ENCODE measurements at regions not wholly inside any gene's neighbourhood (a gene's known extent, or its start where the extent isn't known, plus 50 kb on each side); places are given as distances from the start of the nearest gene placed in this dataset.
"Not testable (repeated sequence)": the region's sequence is repeated elsewhere in the genome, so short reads cannot be mapped to it uniquely, and the experiment has no call there.

DNA sequence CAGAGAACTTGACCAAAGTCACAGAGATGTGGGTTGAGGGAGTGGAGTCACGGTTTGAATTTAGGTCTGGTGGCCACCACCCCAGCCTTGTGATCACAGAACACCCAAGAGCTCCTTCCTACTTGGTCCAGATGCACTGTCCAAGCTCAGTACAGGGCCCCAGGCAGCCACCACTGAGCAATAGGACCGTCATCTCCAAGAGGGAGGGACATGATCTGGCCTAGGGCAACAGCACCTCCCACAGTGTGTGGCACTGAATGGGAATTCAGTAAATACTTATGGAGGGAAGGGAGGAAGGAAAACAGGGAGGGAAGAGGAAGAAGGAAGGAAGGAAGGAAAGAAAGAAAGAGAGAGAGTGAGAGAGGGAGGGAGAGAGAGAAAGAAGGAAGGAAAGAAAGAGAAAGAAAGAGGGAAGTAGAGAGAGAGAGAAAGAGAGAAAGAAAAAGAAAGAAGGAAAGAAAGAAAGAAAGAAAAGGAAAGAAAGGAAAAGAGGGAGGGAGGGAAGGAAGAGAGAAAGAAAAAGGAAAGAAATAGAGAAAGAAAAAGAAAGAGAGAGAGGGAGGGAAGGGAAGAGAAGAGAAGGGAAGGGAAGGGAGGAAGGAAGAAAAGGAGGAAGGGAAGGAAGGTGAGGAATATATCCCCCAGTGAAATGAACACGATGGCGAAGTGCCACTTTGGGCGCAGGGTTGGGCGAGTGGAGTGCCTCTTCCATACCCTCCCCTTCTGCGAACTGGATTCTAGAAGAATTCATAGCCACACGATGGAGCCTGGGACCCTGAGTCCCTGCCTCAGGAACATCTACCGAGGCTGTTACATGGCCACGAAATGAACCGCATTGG lies 243.7 kb downstream of the TFAP2C start:
- DNase-seq (ENCODE audit: low read depth in 3 of 3): no peak

DNA sequence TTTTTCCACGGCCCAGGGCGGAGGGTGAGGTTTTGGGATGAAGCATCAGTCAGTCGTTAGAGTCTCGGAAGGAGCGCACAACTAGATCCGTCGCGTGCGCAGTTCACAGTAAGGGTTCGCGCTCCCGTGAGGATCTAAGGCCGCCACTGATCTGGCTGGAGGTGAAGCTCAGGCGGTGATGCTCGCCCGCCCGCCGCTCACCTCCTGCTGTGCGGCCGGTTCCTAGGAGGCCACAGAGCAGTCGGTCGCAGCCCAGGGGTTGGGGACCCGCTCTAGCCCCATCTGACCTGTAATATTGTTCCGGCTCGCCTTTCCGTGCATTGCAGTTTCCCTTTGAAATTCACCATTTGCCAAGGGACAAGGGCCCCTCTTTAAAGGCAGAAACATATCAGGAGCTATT lies 244.7 kb downstream of the TFAP2C start:
- DNase-seq (ENCODE audit: low read depth in 3 of 3): no peak

DNA sequence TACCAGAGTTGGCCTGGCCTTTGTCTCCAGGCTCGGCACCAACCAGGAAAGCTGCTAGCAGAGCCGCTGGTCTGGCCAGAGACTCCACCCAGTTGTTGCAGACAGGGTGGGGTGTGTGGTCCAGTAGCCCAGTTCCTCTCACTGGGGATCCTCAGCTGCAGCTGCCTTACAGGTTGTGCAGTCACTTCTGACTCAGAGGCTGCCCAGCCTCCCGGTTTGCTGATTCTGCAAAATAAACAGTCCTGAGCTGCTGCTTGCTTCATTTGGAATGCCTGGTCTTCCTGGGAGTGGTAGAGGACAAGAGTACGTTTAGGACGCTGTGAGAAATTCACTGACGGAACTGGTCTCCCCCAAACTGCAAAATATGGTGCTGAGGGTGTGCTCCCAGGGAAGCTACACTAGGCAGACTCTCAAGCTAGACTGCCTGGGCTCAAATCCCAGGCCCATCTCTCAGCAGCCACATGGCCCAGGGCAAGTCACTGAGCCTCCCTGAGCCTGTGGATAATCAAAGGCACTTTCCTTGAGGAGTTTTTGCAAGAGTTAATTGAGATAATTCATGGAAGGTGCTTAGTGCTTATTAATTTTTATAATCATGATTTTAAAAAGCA lies 246.1 kb downstream of the TFAP2C start:
- DNase-seq (ENCODE audit: low read depth in 3 of 3): no peak

DNA sequence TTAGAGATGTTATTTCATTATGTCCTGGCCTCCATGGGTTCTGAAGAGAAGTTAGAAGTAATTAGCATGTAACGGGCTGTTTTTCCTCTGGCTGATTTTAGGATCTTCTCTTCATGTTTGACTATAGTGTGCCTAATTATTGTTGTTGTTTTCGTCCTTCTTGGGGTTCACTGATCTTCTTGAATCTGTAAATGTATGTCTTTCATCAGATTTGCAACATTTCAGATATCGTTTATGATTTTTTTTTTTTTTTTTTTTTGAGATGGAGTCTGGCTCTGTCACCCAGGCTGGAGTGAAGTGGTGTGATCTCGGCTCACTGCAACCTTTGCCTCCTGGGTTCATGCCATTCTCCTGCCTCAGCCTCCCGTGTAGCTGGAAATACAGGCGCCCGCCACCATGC lies 246.7 kb downstream of the TFAP2C start:
- DNase-seq (ENCODE audit: low read depth in 3 of 3): no peak

DNA sequence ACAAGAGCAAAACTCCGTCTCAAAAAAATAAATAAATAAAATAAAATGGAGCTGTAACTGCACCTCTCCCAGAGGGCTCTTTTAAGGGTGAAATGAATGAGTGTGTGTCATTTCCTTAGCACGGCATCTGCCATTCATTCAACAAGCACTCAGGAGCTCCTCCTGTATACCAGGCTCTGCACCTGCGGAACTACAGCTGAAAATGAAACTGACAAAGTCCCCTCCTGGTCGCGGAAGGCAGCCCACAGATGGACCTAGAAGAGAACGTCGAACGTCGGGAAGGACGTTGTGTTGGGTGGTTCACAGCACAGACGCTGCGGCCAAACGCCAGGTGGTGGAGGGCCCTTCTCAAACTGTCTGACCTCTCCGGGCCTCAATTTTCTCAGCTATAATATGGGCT lies 256.4 kb downstream of the TFAP2C start:
- DNase-seq (ENCODE audit: low read depth in 3 of 3): no peak

DNA sequence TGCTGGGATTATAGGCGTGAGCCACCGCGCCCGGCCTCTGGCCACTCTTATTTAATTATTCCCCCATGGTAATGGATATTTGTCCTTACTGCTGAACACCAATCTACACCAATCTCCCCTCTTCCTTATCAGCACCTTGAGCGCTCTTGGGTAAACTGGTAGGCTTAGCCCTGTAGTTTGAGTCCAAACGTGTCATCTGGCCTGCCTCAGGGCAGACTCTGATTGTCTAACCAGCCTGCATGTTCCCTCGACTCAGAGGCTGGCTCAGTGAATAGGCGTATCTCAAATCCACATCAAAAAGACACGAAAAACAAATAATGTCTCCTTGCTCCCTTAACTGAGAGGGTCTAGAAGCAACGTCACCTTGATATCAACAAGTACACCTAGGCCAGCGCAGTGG lies 260.9 kb downstream of the TFAP2C start:
- DNase-seq (ENCODE audit: low read depth in 3 of 3): no peak

DNA sequence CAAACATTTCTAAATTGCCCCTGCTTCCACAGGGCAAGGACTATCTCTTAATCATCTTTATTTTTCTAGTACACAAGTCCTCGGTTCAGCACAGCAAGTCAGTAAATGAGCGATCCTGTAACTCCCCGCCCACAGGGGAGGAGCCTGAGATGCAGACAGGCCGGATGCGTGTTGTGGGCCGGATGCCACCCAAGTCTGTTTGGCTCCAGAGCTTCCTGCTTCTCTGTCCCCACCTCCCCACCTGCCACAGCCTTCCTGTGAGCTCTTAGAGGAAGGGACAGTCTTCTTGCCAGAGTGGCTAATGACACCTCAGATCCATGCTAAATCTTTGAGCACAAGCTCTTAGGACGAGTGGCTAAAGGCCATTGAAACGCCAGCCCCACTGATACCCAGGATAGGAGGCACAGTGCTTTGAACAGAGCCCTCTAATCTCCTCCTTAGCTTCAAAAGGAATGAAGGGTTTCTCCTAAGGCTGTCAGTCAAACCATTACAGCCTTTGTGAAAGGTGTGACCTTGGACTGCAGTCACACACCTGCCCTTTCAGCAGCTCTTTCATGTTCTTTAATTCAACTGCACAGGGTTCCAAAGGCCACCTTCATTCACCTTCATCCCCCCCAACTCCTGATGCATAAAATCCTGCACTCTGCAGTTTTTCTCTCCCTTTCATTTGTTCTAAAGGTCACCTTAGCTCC lies 264.3 kb downstream of the TFAP2C start:
- peak in 1 of 3 donors; percentile 4 for DNase-seq (ENCODE audit: low read depth in 3 of 3)

DNA sequence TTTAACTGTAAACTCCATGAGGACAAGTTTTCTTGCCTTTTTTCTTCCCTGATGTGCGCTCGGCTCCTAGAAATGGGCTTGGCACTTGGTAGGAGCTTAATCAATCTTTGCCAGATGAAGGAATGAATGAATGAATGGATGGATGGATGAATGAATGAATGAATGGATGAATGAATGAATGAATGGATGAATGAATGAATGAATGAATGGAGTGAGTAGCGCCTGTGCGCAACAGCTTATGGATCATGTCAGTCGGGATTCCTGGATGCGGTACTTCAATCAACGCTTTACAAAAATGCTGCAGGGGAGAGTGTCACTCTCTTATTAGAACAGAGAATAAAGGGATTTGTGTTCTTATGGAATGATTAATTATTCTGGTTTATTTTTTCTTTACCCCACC lies 267.3 kb downstream of the TFAP2C start:
- no peak for DNase-seq (ENCODE audit: low read depth in 3 of 3)

DNA sequence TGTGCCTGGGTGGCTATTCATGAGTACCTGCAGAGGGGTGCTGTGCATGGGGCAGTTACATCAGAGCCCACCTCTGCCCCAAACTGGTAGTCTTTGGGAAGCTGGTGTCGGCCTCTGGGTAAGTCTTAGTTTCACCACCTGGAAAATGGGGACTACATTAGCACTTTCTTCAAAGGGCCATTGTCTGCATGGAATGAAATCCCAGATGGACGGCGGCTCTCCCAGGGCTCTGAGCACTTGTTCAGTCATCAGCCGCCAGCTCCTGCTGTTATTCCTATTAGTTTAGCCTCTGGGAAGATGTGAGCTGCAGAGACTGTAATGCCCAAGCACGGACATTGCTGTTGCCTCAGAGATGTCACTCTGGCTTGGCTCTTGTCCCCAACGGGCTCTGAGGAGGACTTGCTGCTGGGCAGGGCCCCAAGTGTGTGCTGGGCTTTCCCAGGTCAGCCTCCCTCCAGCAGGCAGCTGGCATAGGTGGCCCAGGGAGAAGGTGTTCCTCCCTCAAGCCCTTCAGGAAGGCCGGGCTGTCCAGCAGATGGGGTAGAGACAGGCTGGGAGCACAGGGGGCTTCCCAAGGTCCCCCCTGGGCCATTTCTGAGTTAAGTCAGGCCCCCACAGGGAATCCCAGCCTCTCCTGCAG lies 268.3 kb downstream of the TFAP2C start:
- no peak for DNase-seq (ENCODE audit: low read depth in 3 of 3)

DNA sequence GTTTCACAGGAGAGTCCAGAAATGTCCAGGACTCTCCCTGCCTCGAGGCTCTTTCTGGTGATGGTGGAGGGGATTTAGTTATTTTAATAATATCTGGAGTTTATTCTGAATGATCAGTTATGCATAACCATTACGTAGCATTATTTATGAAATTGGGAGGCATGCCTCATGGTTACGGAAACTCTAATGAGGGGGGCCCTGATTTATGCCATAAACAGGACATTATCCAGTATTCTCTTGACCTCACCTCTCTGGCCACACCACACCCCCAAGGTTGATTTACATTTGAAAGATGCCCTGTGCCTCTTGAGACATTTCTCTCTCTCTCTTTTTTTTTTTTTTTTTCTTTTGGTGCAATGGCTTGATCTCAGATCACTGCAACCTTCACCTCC lies 268.8 kb downstream of the TFAP2C start:
- no peak for DNase-seq (ENCODE audit: low read depth in 3 of 3)

DNA sequence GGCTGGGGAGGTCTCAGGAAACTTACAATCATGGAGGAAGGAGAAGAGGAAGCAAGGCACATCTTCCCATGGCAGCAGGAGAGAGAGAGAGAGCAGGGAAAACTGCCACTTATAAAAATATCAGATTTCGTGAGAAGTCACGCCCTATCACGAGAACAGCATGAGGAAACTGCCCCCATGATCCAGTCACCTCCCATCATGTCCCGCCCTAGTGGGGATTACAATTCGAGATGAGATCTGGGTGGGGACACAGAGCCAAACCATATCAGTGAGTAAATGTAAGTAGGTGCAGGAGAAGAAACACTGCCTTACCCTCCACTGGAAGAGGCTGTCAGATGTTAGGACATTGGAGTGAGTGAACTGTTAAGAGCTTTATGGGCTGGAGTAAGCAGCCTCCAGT lies 270.4 kb downstream of the TFAP2C start:
- DNase-seq (ENCODE audit: low read depth in 3 of 3): no peak

DNA sequence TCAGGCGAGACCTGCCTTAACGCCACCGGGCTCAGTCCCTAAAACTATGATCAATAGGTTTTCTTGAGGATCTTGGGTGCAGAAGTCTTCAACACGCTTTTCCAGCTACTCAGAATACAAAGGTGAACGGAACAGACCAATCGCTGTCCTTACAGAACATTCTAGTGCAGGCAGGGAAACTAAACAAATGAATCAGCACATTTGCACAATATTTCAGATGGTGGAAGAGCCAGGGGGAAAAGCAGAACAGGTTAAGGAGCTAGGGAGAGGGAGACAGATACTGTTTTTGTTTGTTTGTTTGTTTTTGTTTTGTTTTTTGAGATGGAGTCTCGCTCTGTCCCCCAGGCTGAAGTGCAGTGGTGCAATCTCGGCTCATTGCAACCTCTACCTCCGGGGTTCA lies 271.1 kb downstream of the TFAP2C start:
- DNase-seq (ENCODE audit: low read depth in 3 of 3): no peak

DNA sequence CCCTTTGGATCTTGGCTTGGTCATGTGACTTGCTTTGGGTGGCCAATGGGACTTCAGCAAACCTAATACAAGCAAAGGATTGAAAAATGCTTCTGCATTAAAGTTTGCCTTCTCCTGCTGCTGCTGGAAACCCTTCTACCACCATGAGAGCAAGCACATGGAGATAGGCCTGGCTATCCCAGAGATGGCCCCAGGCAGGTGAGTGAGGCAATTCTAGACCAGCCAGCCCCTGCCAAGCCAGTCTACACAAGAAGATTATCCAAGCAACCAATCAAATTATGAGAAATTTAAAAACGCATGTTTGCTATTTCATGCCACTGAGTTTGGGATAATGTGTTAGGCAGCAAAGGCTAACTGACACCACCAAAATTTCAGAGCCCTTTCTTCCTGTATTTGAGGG lies 274.3 kb downstream of the TFAP2C start:
- no peak for DNase-seq (ENCODE audit: low read depth in 3 of 3)

DNA sequence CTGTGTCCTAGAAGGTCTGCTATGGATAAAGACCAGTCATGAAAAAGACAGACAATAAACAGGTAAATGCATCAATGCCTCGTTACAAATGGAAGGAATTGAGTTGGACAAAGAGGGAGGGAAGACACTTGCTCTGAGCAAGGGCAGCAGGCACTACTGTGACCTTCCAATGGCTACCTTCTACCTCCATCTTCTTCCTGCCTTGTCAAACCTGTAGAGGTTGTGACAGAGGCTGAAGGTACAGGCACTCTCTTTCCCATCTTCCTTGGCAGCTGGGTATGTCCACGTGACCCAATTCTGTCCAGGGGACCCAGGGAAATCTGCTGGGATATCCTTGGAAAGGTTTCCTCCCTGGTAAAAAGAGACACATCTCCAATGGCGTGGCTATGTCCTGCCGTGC lies 274.8 kb downstream of the TFAP2C start:
- no peak for DNase-seq (ENCODE audit: low read depth in 3 of 3)

DNA sequence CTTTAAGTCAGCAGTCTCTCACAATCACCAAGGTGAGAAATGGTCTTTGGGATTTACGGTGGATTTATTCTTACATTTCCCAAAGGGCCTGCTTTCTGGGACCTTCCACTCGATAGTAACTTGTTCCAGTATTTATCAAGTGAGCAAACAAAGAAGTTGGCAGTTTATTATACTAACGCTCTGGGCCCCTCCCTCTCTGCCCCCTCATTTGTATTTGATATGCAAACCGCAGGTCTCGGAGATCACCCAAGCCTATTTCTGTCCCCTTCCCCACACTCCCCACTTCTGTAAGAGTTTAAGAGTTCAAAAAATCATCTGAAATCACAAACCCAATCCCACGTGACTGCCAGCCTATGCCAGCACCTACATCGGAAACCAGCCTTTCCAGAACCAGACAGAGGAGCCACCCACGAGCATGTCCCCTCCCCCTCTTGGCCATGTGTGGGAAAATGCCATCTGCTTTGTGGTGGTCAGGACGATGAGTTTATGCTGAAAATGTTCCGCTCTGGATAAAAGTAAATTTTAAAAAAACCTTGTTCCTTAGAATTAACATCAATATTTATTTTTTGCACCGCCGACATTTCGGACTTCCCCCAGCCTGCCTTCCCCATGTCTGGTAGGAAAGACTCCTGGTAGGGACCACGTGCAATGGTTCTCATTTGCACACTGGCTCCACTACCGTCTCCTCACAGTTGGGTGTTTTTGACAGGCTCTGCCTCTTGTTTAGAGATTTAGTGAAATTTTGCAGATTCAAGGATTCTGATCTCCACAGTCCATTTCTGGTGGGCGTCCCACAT lies 281.0 kb downstream of the TFAP2C start:
- no peak for DNase-seq (ENCODE audit: low read depth in 3 of 3)

DNA sequence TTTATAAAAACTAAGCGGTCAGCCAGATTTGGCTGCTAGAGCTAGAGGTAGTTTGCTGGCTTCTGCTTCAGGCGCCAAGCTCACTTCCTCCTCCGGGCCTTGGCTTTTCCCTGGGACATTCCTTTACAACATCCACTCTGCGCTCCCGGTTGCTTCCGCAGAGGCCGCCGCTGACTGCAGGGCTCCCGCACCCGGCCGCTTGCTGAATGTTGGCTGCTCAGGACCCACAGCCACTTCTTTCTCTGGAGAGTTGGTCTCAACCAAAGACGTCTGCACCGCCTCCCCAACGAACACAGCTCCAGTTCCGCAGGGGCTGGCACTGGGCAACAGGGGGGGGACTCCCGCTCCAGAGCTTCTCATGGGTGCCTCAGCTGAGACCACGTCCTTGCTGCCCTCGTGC lies 282.8 kb downstream of the TFAP2C start:
- no peak for DNase-seq (ENCODE audit: low read depth in 3 of 3)

DNA sequence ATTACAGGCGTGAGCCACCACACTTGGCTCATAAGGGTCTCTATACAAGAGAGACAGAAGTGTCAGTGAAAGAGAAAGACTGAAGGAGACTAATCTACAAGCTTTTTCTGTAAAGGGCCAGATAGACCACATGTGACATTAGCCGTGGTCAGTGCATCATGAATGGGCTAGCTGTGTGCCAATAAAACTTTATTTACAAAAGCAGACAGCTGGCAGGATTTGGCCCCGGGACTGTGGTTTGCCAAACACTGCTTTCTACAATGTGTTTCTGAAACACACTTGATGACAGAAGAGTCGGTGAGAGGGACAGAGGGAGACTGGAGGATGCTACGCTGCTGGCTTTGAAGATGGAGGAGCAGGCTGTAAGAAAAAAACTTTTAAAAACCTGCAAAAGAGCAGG lies 285.4 kb downstream of the TFAP2C start:
- no peak for DNase-seq (ENCODE audit: low read depth in 3 of 3)

DNA sequence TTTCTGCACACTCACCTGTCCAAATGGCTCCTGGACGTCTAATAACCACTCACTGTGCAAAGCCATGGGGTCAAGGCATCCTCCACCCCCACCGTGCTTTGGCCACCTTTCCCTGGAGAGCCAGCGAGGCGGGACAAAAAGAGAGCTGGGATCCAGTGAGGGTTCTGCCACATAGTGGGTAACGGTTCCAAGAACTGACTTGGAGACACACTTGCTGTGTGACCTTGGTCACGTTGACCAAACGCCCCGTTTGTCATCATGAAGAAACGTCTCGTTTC lies 287.2 kb downstream of the TFAP2C start:
- no peak for DNase-seq (ENCODE audit: low read depth in 3 of 3)

DNA sequence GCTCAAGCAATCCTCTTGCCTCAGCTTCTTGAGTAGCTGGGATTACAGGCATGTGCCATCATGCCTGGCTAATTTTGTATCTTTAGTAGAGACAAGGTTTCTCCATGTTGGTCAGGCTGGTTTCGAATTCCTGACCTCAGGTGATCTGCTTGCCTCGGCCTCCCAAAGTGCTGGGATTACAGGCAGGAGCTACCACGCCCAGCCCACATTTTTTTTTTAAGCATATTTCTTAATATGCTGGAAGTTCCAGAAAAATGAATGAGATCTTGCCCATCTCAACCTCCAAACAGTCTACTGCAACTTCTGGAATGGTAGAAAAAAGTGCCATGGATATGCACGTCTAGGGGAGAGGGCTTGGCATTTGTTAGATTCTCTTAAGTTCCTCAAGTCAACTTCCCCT lies 290.9 kb downstream of the TFAP2C start:
- not testable (repeated sequence) for DNase-seq (ENCODE audit: low read depth in 3 of 3)

DNA sequence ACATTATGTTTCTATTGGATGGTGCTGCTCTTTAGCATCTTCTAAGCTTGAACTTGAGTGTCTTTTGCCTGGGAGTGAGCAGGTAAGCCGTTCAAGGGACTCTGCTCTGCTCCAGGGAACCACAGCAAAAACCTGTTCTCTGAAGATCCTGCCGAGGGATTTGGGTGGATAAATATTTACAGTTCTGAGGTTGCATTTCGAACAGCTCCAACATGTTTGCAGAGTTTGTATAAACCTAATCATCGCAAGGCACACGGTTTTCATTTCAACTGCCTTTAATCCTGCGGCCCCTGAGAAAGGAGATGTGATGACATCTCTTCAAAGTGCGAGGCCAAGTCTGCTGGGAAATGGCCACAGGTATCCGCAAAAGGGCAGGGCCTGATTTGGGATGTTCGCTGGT lies 293.4 kb downstream of the TFAP2C start:
- no peak for DNase-seq (ENCODE audit: low read depth in 3 of 3)

DNA sequence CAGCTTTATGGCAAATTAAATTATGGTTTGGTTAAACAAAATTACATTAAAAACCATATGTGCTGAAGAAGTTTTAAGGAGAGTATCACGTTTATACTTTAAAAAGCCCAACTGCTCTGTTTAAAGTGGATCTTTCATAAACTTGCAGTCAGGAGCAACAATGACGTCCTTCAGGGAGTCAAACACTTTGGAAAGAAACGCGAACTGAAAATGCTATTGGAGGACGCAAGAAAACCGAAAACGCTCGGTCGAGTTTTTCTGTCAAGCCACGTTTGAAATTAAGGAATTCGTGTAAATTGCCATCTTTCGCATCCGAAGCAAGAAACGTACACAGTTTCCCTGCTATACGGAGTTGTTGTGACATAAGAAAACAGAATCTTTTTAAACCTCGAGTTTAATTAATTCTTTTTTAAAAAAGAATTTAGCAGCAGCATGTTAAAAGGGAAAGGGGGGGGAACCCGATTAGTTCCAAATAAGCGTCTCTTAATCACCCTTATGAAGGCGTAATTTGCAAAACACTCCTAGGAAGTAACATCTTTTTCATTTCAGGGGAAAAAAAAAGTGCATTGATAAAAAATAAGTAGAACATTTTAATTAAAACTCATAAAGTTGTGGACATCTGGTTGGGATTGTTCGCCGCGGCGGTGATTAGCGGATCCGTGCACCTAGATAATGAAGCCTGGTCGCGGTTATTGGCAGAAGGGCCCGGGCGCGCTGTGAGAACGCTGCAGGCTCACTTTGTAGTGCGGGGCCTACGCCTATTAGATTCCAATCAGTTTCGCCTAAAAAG lies 295.4 kb downstream of the TFAP2C start:
- DNase-seq (ENCODE audit: low read depth in 3 of 3): no peak
